Glutamatergic neuron (in vitro differentiated cells): ENCODE measurements at regions not wholly inside any gene's neighbourhood (a gene's known extent, or its start where the extent isn't known, plus 50 kb on each side); places are given as distances from the start of the nearest gene placed in this dataset.
"Not testable (repeated sequence)": the region's sequence is repeated elsewhere in the genome, so short reads cannot be mapped to it uniquely, and the experiment has no call there.

ENCODE experiments used
- DNase-seq: peaks from one replicate; pipeline ENCODE4 v3.0.0; 2022
- H3K27ac Mint-ChIP-seq: one replicate; pipeline ENCODE4 v1.8.0; 2020; ENCODE audit warnings: mild to moderate bottlenecking, mixed read lengths, inconsistent platforms; ENCODE audit not compliant: unreplicated experiment
- H3K27me3 Mint-ChIP-seq: one replicate; pipeline ENCODE4 v1.8.0; 2020; ENCODE audit warnings: mild to moderate bottlenecking, moderate library complexity, mixed read lengths, inconsistent platforms; ENCODE audit not compliant: unreplicated experiment
- H3K36me3 Mint-ChIP-seq: one replicate; pipeline ENCODE4 v1.8.0; 2020; ENCODE audit warnings: mild to moderate bottlenecking, mixed read lengths, inconsistent platforms; ENCODE audit not compliant: unreplicated experiment
- H3K4me1 Mint-ChIP-seq: one replicate; pipeline ENCODE4 v1.8.0; 2020; ENCODE audit warnings: mild to moderate bottlenecking, low read depth, mixed read lengths, inconsistent platforms; ENCODE audit not compliant: unreplicated experiment
- H3K4me3 Mint-ChIP-seq: one replicate; pipeline ENCODE4 v1.8.0; 2020; ENCODE audit warnings: mild to moderate bottlenecking, mixed read lengths, inconsistent platforms; ENCODE audit not compliant: unreplicated experiment
- H3K9me3 Mint-ChIP-seq: one replicate; pipeline ENCODE4 v1.8.0; 2020; ENCODE audit warnings: mild to moderate bottlenecking, moderate library complexity, mixed read lengths, inconsistent platforms; ENCODE audit not compliant: unreplicated experiment
- TF ChIP-seq, protein P1 (sequence below): fragments of 200-600 bp; sonication (generic); IDR thresholded peaks from one replicate; pipeline ENCODE4 v1.5.0; 2021; ENCODE audit not compliant: partially characterized antibody, unreplicated experiment

DNA sequence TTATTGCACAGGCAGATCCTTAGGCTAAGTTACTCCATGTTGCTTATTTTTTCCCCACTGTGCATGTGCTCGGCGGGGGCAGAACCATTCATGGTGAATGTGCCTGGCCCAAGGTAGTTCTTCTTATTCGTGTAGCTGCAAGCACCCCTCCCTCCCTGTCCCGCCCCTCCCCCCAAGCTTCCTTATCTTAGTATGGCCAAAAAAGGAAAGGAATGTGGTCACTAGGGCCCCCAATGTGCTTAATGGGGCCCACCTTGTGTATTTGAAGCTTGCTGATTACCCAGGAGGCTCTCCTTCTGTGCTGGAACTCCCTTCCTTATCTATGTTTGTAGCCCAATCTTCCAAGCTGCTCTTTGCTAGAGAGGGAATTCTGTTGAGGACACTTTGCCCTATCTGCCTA is 1259.7 kb upstream of the RAG2 start:
- H3K4me1 Mint-ChIP-seq = peaks cover 7% of the 10 kb centered on the region

DNA sequence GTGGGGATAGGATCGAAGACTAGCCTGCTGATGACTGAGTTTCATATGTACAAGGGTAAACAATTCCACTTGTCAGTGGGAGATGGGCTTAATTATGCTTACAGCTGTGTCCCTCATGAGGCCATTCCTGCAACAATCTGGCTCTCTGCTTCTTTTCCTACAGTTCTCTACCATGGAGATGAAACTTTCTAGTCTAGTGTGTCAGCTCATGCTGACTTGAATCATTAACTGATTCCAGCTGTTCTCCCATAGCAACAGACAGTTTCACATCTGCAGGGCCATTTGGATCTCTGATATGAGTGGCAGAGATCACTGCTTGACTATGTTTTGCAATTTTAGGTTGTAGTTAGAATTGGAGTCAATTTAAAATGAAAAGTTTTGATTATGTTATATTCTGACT is 1251.7 kb upstream of the RAG2 start:
- Mint-ChIP-seq H3K36me3 (no peaks in the 10 kb centered on the region), H3K9me3 (no peaks in the 10 kb centered on the region), H3K27me3 (no peaks in the 10 kb centered on the region), H3K27ac (no peak overlapping the region), H3K4me1 (no peaks in the 10 kb centered on the region), H3K4me3 (no peak overlapping the region)
- no peak for DNase-seq
- TF ChIP-seq, protein P1, sequence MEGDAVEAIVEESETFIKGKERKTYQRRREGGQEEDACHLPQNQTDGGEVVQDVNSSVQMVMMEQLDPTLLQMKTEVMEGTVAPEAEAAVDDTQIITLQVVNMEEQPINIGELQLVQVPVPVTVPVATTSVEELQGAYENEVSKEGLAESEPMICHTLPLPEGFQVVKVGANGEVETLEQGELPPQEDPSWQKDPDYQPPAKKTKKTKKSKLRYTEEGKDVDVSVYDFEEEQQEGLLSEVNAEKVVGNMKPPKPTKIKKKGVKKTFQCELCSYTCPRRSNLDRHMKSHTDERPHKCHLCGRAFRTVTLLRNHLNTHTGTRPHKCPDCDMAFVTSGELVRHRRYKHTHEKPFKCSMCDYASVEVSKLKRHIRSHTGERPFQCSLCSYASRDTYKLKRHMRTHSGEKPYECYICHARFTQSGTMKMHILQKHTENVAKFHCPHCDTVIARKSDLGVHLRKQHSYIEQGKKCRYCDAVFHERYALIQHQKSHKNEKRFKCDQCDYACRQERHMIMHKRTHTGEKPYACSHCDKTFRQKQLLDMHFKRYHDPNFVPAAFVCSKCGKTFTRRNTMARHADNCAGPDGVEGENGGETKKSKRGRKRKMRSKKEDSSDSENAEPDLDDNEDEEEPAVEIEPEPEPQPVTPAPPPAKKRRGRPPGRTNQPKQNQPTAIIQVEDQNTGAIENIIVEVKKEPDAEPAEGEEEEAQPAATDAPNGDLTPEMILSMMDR = no peak

More for the DNA sequence above, 1259.7 kb upstream of the RAG2 start:
- H3K27me3 Mint-ChIP-seq = no peaks in the 10 kb centered on the region
- DNase-seq = no peak
- no peaks in the 10 kb centered on the region for H3K36me3 Mint-ChIP-seq
- H3K9me3 Mint-ChIP-seq = peaks cover 1% of the 10 kb centered on the region
- TF ChIP-seq, protein P1 = no peak
- H3K4me3 Mint-ChIP-seq = no peak overlapping the region
- no peak overlapping the region for H3K27ac Mint-ChIP-seq

DNA sequence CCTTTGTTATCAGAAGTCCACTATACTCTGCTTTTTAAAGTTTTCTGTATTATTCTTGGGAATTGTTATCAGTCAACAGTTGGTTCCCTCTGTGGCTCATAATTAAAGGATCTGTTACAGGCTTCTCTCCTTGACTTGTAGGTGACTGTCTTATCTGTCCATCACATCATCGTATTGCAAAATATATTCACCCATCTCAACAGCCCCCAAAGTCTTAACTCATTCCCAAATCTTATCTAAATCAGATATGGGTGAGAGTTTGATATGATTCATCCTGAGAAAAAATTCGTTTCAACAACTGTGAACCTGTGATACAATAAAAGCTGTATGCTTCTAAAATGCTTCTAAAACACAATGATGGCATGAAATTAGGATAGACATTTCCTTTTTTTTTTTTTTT is 1245.6 kb upstream of the RAG2 start:
- peaks cover 2% of the 10 kb centered on the region for H3K27me3 Mint-ChIP-seq
- H3K4me1 Mint-ChIP-seq = no peaks in the 10 kb centered on the region
- no peak overlapping the region for H3K27ac Mint-ChIP-seq
- TF ChIP-seq, protein P1 = no peak
- no peak for DNase-seq
- H3K9me3 Mint-ChIP-seq = no peaks in the 10 kb centered on the region
- H3K36me3 Mint-ChIP-seq = no peaks in the 10 kb centered on the region
- no peak overlapping the region for H3K4me3 Mint-ChIP-seq

DNA sequence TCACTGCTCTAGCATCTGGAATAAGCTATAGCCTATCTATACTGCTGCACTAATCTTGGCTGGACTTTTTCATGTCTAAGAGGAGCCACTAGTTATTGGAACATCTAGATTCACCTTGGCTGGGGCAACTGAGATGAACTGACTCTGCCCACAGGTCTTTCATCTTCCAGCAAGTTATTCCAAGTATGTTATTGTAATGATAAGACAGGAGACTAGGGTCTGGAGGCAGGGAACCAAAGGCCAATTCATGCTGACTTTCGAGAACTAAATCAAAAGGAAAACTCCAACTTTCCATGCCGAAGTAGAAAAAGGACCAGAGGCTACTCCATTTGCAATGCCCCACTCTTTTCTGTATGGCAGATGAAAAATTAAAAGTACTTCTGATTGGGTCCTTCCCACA is 1243.0 kb upstream of the RAG2 start:
- DNase-seq = no peak
- Mint-ChIP-seq H3K27me3 (peaks cover 2% of the 10 kb centered on the region), H3K27ac (no peak overlapping the region), H3K36me3 (no peaks in the 10 kb centered on the region), H3K9me3 (no peaks in the 10 kb centered on the region), H3K4me3 (no peak overlapping the region), H3K4me1 (no peaks in the 10 kb centered on the region)
- TF ChIP-seq, protein P1 = no peak

DNA sequence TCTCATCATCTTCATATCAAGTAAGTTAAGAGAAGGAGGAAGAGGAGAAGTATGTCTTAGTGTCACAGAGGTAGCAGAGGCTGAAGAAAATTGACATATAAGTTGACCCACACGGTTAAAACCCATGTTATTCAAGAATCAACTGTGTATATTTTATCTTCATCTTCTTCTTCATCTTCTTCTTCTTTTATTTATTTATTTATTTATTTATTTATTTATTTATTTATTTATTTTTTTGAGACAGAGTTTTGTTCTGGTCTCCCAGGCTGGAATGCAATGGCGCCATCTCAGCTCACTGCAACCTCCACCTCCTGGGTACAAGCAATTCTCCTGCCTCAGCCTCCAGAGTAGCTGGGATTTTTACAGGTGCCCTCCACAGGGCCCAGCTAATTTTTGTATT is 1242.3 kb upstream of the RAG2 start:
- DNase-seq, H3K36me3 Mint-ChIP-seq, H3K27ac Mint-ChIP-seq, H3K9me3 Mint-ChIP-seq, H3K4me1 Mint-ChIP-seq, H3K27me3 Mint-ChIP-seq, H3K4me3 Mint-ChIP-seq: not testable (repeated sequence)

DNA sequence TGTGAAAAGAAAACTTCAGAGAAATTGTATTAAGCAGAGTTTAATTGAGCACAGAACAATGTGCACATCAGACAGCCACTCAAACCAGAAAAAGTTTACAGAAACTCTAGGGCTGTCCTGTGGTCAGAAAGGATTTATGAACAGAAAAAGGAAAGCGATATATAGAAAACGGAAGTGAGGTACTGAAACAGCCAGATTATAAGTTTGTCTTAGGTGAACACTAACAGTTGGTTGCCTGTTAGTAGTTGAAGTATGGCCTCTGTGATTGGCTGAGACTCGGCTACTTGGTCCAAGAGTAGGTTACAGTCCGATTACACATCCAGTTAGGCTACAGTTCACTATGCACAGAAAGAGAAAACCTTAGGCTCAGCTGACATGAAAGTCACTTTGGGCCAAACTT is 1232.5 kb upstream of the RAG2 start:
- Mint-ChIP-seq H3K9me3 (no peaks in the 10 kb centered on the region), H3K36me3 (no peaks in the 10 kb centered on the region), H3K27me3 (no peaks in the 10 kb centered on the region), H3K4me1 (no peaks in the 10 kb centered on the region), H3K27ac (no peak overlapping the region), H3K4me3 (no peak overlapping the region)
- TF ChIP-seq, protein P1 = no peak
- DNase-seq = no peak
